GM23248 (cell line): ENCODE measurements at regions not wholly inside any gene's neighbourhood (a gene's known extent, or its start where the extent isn't known, plus 50 kb on each side); places are given as distances from the start of the nearest gene placed in this dataset.

ENCODE experiments used
- DNase-seq: peaks from one replicate; pipeline ENCODE4 v3.0.0-alpha.2; 2015
- H2AFZ ChIP-seq: fragments of 200-600 bp; sonication (generic); 2 replicates; pipeline ENCODE4 v1.6.1; 2016; ENCODE audit warnings: antibody characterized with exemption
- H3F3A ChIP-seq: fragments of 200-600 bp; sonication (generic); 2 replicates; pipeline ENCODE4 v1.6.1; 2016; ENCODE audit warnings: mild to moderate bottlenecking, antibody characterized with exemption, mixed run types; ENCODE audit not compliant: insufficient read depth
- H3K27ac ChIP-seq: fragments of 200-600 bp; sonication (generic); 2 replicates; pipeline ENCODE4 v1.5.1; 2016; ENCODE audit warnings: mild to moderate bottlenecking
- H3K27me3 ChIP-seq: fragments of 200-600 bp; sonication (generic); replicated peaks from 2 replicates; pipeline ENCODE4 v1.6.1; 2016; ENCODE audit warnings: mild to moderate bottlenecking; ENCODE audit not compliant: insufficient read depth
- H3K36me3 ChIP-seq: fragments of 200-600 bp; sonication (generic); 2 replicates; pipeline ENCODE4 v1.6.1; 2016; ENCODE audit warnings: low read depth, mild to moderate bottlenecking
- H3K4me1 ChIP-seq: fragments of 200-600 bp; sonication (generic); 2 replicates; pipeline ENCODE4 v1.6.1; 2016; ENCODE audit warnings: mild to moderate bottlenecking; ENCODE audit not compliant: insufficient read depth
- H3K4me2 ChIP-seq: fragments of 200-600 bp; sonication (generic); one replicate; pipeline ENCODE4 v1.6.1; 2016; ENCODE audit warnings: mild to moderate bottlenecking; ENCODE audit not compliant: unreplicated experiment
- H3K4me3 ChIP-seq: fragments of 200-600 bp; sonication (generic); 2 replicates; pipeline ENCODE4 v1.5.1; 2016; ENCODE audit warnings: mild to moderate bottlenecking
- H3K79me2 ChIP-seq: fragments of 200-600 bp; sonication (generic); 2 replicates; pipeline ENCODE4 v1.6.1; 2016; ENCODE audit warnings: mild to moderate bottlenecking; ENCODE audit not compliant: insufficient read depth
- H3K9ac ChIP-seq: fragments of 200-600 bp; sonication (generic); 2 replicates; pipeline ENCODE4 v1.6.1; 2016; ENCODE audit warnings: mild to moderate bottlenecking
- H3K9me2 ChIP-seq: fragments of 200-600 bp; sonication (generic); 2 replicates; pipeline ENCODE4 v1.6.1; 2016; ENCODE audit warnings: mixed run types, mild to moderate bottlenecking, moderate library complexity; ENCODE audit not compliant: insufficient read depth
- H3K9me3 ChIP-seq: fragments of 200-600 bp; sonication (generic); one replicate; pipeline ENCODE4 v1.6.1; 2017; ENCODE audit warnings: low read depth
- H4K20me1 ChIP-seq: fragments of 200-600 bp; sonication (generic); 2 replicates; pipeline ENCODE4 v1.6.0; 2016; ENCODE audit not compliant: insufficient read depth
- EZH2 ChIP-seq: fragments of 200-600 bp; sonication (generic); IDR thresholded peaks from 2 replicates; pipeline ENCODE4 v1.6.1; 2018; ENCODE audit warnings: antibody characterized with exemption, mild to moderate bottlenecking; ENCODE audit not compliant: insufficient read depth, poor library complexity, severe bottlenecking
- EZH2phosphoT487 ChIP-seq: fragments of 200-600 bp; sonication (generic); IDR thresholded peaks from 2 replicates; pipeline ENCODE4 v1.6.1; 2018; ENCODE audit warnings: antibody characterized with exemption, moderate library complexity, mild to moderate bottlenecking, low read depth; ENCODE audit not compliant: insufficient read depth
- WGBS, 2 experiments: methylation state at CpG; one replicate each; pipeline ENCODE4 v1.1.6; 2015 to 2017; ENCODE audit warnings: low lambda C conversion rate in 2 of 2, low coverage in 1 of 2; ENCODE audit errors: missing lambda C conversion rate in 2 of 2; 5-methylcytosine and 5-hydroxymethylcytosine counted together
- in situ Hi-C: fragments of 300-500 bp; cut with MboI; formaldehyde crosslinking; loops from 2 replicates; pipeline ENCODE4 v1.15.0; 2020

DNA sequence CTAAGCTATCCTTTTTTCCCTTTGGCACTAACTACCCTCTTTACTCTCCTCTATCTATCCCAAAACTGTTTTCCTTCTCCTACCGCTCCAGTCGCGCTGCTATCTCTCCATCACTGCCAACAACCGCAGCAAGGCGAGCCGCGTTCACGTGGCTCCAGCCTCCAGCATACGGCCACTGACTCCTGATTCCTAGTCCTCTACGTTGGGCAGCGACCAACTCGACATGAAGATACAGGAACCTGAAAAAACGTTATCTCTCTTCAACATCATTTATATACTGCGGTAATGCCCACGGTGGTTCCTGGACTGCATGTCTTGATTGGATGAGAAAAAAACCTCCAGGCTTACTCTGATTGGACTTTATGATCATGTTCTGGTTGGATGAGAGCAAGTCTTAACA, 129.5 kb downstream of the ZNF716 start:
- no peaks in the 10 kb centered on the region for H3F3A ChIP-seq
- no peaks in the 10 kb centered on the region for H3K27me3 ChIP-seq
- no peak overlapping the region for H3K4me3 ChIP-seq
- H4K20me1 ChIP-seq: no peaks in the 10 kb centered on the region
- no peak overlapping the region for H3K9ac ChIP-seq
- H3K4me2 ChIP-seq: no peak overlapping the region
- H3K27ac ChIP-seq: no peak overlapping the region
- no peak overlapping the region for H2AFZ ChIP-seq
- 55 to 59% methylated on average over 15 of the region's 15 CpGs for WGBS, 2 experiments
- no peak for DNase-seq
- in situ Hi-C loops: no loop called here
- H3K9me2 ChIP-seq: no peaks in the 10 kb centered on the region
- no peaks in the 10 kb centered on the region for H3K36me3 ChIP-seq
- H3K9me3 ChIP-seq: no peaks in the 10 kb centered on the region
- no peaks in the 10 kb centered on the region for H3K4me1 ChIP-seq
- TF ChIP-seq EZH2phosphoT487 (no peak), EZH2 (no peak)
- no peaks in the 10 kb centered on the region for H3K79me2 ChIP-seq
